GM12873 (cell line): ENCODE measurements at regions not wholly inside any gene's neighbourhood (a gene's known extent, or its start where the extent isn't known, plus 50 kb on each side); places are given as distances from the start of the nearest gene placed in this dataset.

ENCODE experiments used
- TF ChIP-seq, protein P1 (sequence below): IDR thresholded peaks from 2 replicates; pipeline ENCODE4 v1.5.1; 2012; ENCODE audit warnings: low read depth, mild to moderate bottlenecking, moderate library complexity, low read length, control low read depth; ENCODE audit not compliant: insufficient read depth; ENCODE audit errors: missing control alignments

DNA sequence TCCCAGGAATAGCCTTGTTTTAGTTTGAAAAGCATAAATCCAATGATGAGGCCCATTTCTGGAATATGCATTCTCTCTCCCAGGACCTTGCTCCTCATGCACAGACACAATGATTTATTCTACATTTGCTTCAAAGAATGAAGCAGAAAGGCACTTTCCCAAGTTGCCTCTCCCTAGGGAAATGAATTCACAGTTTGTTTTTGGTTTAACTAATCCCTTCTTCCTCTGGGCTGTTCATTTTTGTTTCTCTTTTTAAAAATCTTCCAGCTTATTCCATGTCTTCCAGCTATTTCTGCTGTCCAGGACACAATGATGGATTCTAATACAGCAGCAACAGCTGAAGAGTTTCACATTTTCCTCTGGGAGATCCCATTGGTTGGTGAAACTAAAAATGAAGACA, 1529.2 kb upstream of the TENM4 start:
- TF ChIP-seq, protein P1, sequence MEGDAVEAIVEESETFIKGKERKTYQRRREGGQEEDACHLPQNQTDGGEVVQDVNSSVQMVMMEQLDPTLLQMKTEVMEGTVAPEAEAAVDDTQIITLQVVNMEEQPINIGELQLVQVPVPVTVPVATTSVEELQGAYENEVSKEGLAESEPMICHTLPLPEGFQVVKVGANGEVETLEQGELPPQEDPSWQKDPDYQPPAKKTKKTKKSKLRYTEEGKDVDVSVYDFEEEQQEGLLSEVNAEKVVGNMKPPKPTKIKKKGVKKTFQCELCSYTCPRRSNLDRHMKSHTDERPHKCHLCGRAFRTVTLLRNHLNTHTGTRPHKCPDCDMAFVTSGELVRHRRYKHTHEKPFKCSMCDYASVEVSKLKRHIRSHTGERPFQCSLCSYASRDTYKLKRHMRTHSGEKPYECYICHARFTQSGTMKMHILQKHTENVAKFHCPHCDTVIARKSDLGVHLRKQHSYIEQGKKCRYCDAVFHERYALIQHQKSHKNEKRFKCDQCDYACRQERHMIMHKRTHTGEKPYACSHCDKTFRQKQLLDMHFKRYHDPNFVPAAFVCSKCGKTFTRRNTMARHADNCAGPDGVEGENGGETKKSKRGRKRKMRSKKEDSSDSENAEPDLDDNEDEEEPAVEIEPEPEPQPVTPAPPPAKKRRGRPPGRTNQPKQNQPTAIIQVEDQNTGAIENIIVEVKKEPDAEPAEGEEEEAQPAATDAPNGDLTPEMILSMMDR = no peak

DNA sequence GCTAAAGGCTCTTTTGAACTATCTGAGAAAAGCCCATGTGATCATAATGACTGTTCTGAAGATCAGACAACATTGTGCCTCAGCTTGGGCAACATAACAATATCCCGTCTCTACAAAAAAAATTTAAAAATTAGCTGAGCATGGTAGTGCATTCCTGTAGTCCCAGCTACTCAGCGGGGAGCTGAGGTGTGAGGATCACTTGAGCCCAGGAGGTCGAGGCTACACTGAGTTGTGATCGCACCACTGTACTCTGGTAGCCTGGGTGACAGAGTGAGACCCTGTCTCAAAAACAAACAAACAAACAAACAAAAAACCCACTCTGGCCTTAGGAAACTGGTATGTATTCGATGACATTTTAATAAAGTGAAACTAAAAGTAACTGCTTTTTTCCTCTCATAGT, 1526.8 kb upstream of the TENM4 start:
- TF ChIP-seq, protein P1 = no peak

- TF ChIP-seq, protein P1 = no peak
Observed at GRCh38 chr11:80960381-80961029, 1519.7 kb upstream of the TENM4 start.

GRCh38 chr11:80959751-80960150, 1518.9 kb upstream of the TENM4 start:
- TF ChIP-seq, protein P1 = no peak

DNA sequence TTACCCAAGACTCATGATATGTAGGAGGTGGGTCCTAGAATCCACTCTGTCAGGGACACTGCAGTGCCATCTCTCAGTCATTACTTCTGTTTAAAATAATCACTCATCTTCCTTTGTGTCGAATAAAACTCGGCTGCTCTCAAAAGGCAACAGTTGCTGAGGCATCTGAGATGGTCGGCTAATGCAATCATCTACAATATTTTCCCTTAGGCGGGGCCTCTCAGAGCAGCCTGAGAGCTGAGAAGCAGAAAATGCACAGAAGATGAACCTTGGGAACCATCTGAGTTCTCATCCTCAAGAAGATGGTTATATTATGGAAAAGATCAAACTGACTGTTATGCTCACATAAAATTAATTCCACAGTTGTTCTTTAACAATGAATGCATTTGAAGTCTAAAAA, 1518.2 kb upstream of the TENM4 start:
- TF ChIP-seq, protein P1 = no peak

- TF ChIP-seq, protein P1 = no peak
Observed at GRCh38 chr11:80958361-80958760, 1517.5 kb upstream of the TENM4 start.

DNA sequence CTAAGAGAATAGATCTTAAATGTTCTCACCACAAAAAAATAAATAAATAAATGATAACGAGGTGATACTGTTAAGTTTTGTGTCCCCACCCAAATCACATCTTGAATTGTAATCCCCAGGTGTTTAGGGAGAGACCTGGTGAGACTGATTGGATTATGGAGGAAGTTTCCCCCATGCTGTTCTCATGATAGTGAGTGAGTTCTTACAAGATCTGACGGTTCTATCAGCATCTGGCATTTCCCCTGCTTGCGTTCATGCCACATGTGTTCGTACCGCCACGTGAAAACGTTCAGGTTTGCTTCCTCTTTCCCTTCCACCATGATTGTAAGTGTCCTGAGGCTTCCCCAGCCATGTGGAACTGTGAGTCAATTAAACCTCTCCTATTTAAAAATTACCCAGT, 1514.8 kb upstream of the TENM4 start:
- TF ChIP-seq, protein P1 = no peak
